ENCODE measurements at regions not wholly inside any gene's neighbourhood (a gene's known extent, or its start where the extent isn't known, plus 50 kb on each side); places are given as distances from the start of the nearest gene placed in this dataset.

GRCh38 chr14:96722736-96723135 lies 74.4 kb upstream of the VRK1 start:
- TF ChIP-seq POLR2A (IDR thresholded peaks at IDR 0.05) = no peak
- TF ChIP-seq, protein P1, sequence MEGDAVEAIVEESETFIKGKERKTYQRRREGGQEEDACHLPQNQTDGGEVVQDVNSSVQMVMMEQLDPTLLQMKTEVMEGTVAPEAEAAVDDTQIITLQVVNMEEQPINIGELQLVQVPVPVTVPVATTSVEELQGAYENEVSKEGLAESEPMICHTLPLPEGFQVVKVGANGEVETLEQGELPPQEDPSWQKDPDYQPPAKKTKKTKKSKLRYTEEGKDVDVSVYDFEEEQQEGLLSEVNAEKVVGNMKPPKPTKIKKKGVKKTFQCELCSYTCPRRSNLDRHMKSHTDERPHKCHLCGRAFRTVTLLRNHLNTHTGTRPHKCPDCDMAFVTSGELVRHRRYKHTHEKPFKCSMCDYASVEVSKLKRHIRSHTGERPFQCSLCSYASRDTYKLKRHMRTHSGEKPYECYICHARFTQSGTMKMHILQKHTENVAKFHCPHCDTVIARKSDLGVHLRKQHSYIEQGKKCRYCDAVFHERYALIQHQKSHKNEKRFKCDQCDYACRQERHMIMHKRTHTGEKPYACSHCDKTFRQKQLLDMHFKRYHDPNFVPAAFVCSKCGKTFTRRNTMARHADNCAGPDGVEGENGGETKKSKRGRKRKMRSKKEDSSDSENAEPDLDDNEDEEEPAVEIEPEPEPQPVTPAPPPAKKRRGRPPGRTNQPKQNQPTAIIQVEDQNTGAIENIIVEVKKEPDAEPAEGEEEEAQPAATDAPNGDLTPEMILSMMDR (IDR thresholded peaks at IDR 0.05) = no peak

All from transverse colon (tissue), 3 donors.